Naive thymus-derived CD4-positive, alpha-beta T cell (primary cell): ENCODE measurements at regions not wholly inside any gene's neighbourhood (a gene's known extent, or its start where the extent isn't known, plus 50 kb on each side); places are given as distances from the start of the nearest gene placed in this dataset.

ENCODE experiments used
- ATAC-seq: fragments of 150-1000 bp; cut with Tn5 transposase; 2 replicates; pipeline ENCODE4 v1.10.0; 2021; ENCODE audit warnings: mild to moderate bottlenecking, moderate library complexity
- CTCF ChIA-PET: fragments of 350-600 bp; sonication (Branson Sonifier 250); formaldehyde crosslinking; loops from one replicate; lab custom pipeline; 2021; ENCODE audit warnings: antibody characterized with exemption; lab: Charles Lee
- POLR2A ChIA-PET: fragments of 350-600 bp; sonication (Branson Sonifier 250); formaldehyde crosslinking; loops from one replicate; lab custom pipeline; 2021; ENCODE audit warnings: antibody characterized with exemption, inconsistent platforms; lab: Charles Lee
- DNase-seq, 9 donors: peaks; one replicate each; pipeline versions ENCODE4 v3.0.0 to v3.0.0-alpha.2; 2020 to 2022; ENCODE audit warnings: mixed read lengths in 1 of 9
- H3K27ac ChIP-seq: one replicate; pipeline ENCODE4 v1.7.0; 2013; ENCODE audit warnings: mild to moderate bottlenecking, low read depth, low read length, moderate library complexity
- H3K27me3 ChIP-seq, 2 donors: one replicate each; pipeline ENCODE4 v1.7.0; 2013; ENCODE audit warnings: low read length in 2 of 2, mild to moderate bottlenecking in 2 of 2, moderate library complexity in 2 of 2; ENCODE audit not compliant: control insufficient read depth in 2 of 2, insufficient read depth in 2 of 2
- H3K36me3 ChIP-seq, 3 experiments: 1 replicate in 2 of 3; 2 replicates in 1 of 3; pipeline ENCODE4 v1.7.0; 2013; ENCODE audit warnings: low read length in 3 of 3, mild to moderate bottlenecking in 3 of 3, moderate library complexity in 1 of 3; ENCODE audit not compliant: insufficient read depth in 3 of 3, control insufficient read depth in 2 of 3
- H3K4me1 ChIP-seq, 2 donors: one replicate each; pipeline ENCODE4 v1.7.0; 2013; ENCODE audit warnings: low read length in 2 of 2, mild to moderate bottlenecking in 2 of 2, moderate library complexity in 1 of 2; ENCODE audit not compliant: control insufficient read depth in 2 of 2, insufficient read depth in 2 of 2
- H3K4me3 ChIP-seq: 2 replicates; pipeline ENCODE4 v1.7.0; 2013; ENCODE audit warnings: mild to moderate bottlenecking, low read length
- H3K9me3 ChIP-seq, 3 experiments: 1 replicate in 2 of 3; 2 replicates in 1 of 3; pipeline ENCODE4 v1.7.0; 2013; ENCODE audit warnings: low read length in 3 of 3; ENCODE audit not compliant: control insufficient read depth in 2 of 3
- H3K27ac Mint-ChIP-seq, 9 donors: one replicate each; pipeline ENCODE4 v1.8.0; 2020 to 2022; ENCODE audit warnings: mixed read lengths in 9 of 9, mild to moderate bottlenecking in 8 of 9, moderate library complexity in 5 of 9, inconsistent platforms in 2 of 9
- H3K27me3 Mint-ChIP-seq, 5 donors: one replicate each; pipeline ENCODE4 v1.8.0; 2021 to 2022; ENCODE audit warnings: mixed read lengths in 5 of 5, mild to moderate bottlenecking in 1 of 5
- H3K36me3 Mint-ChIP-seq, 5 donors: one replicate each; pipeline ENCODE4 v1.8.0; 2020 to 2022; ENCODE audit warnings: mixed read lengths in 5 of 5, mild to moderate bottlenecking in 3 of 5, inconsistent platforms in 1 of 5
- H3K4me1 Mint-ChIP-seq, 7 donors: one replicate each; pipeline ENCODE4 v1.8.0; 2020 to 2022; ENCODE audit warnings: mixed read lengths in 7 of 7, mild to moderate bottlenecking in 3 of 7, inconsistent platforms in 1 of 7
- H3K4me3 Mint-ChIP-seq, 10 donors: one replicate each; pipeline ENCODE4 v1.8.0; 2020 to 2022; ENCODE audit warnings: mild to moderate bottlenecking in 10 of 10, mixed read lengths in 10 of 10, moderate library complexity in 6 of 10, inconsistent platforms in 2 of 10
- H3K9me3 Mint-ChIP-seq, 11 donors: one replicate each; pipeline ENCODE4 v1.8.0; 2020 to 2022; ENCODE audit warnings: mixed read lengths in 11 of 11, mild to moderate bottlenecking in 4 of 11, inconsistent platforms in 1 of 11, moderate library complexity in 1 of 11
- intact Hi-C, 2 donors: fragments of 100-400 bp; cut with micrococcal nuclease; formaldehyde crosslinking; loops; one replicate each; pipeline ENCODE4 v1.15.1; 2023

GRCh38 chr7:42677751-42678699, 233.8 kb downstream of the C7orf25 start:
- Histone ChIP-seq H3K27ac (no peak overlapping the region), H3K27me3 (no peaks in the 10 kb centered on the region), H3K36me3 (no peaks in the 10 kb centered on the region), H3K4me3 (no peak overlapping the region), H3K4me1 (no peaks in the 10 kb centered on the region), H3K9me3 (no peaks in the 10 kb centered on the region)
- POLR2A ChIA-PET, result no interaction called here
- intact Hi-C loops, result no loop called here
- ATAC-seq (no peak), DNase-seq (no peak)
- CTCF ChIA-PET, result no interaction called here
- Mint-ChIP-seq H3K9me3 (peaks cover 0 to 13% (median 2%) of the 10 kb centered on the region in 11 donors), H3K27me3 (peaks cover 0 to 12% (median 10%) of the 10 kb centered on the region in 5 donors), H3K36me3 (no peaks in the 10 kb centered on the region), H3K4me3 (no peak overlapping the region), H3K27ac (no peak overlapping the region), H3K4me1 (no peaks in the 10 kb centered on the region)

GRCh38 chr7:42674541-42674940, 237.3 kb downstream of the C7orf25 start:
- ChIA-PET CTCF (no interaction called here), POLR2A (no interaction called here)
- Mint-ChIP-seq H3K4me1 (no peaks in the 10 kb centered on the region), H3K4me3 (no peak overlapping the region), H3K9me3 (peaks cover 0 to 3% (median 0%) of the 10 kb centered on the region in 11 donors), H3K36me3 (no peaks in the 10 kb centered on the region), H3K27ac (no peak overlapping the region), H3K27me3 (peaks cover 0 to 12% (median 10%) of the 10 kb centered on the region in 5 donors)
- DNase-seq, result no peak
- ATAC-seq, result no peak
- Histone ChIP-seq H3K36me3 (no peaks in the 10 kb centered on the region), H3K4me3 (no peak overlapping the region), H3K9me3 (no peaks in the 10 kb centered on the region), H3K27me3 (no peaks in the 10 kb centered on the region), H3K27ac (no peak overlapping the region), H3K4me1 (no peaks in the 10 kb centered on the region)
- intact Hi-C loops, result no loop called here

GRCh38 chr7:42673951-42674350, 237.9 kb downstream of the C7orf25 start:
- Mint-ChIP-seq H3K27me3 (peaks cover 0 to 9% (median 5%) of the 10 kb centered on the region in 5 donors), H3K4me1 (no peaks in the 10 kb centered on the region), H3K36me3 (no peaks in the 10 kb centered on the region), H3K4me3 (no peak overlapping the region), H3K27ac (no peak overlapping the region), H3K9me3 (peaks cover 0 to 2% (median 0%) of the 10 kb centered on the region in 11 donors)
- DNase-seq (no peak), ATAC-seq (no peak)
- Histone ChIP-seq H3K27ac (no peak overlapping the region), H3K4me3 (no peak overlapping the region), H3K36me3 (no peaks in the 10 kb centered on the region), H3K4me1 (no peaks in the 10 kb centered on the region), H3K9me3 (no peaks in the 10 kb centered on the region), H3K27me3 (no peaks in the 10 kb centered on the region)
- POLR2A ChIA-PET, result no interaction called here
- CTCF ChIA-PET, result no interaction called here
- intact Hi-C loops, result no loop called here

- Mint-ChIP-seq H3K27ac (no peak overlapping the region), H3K27me3 (peaks cover 0 to 3% (median 2%) of the 10 kb centered on the region in 5 donors), H3K4me3 (no peak overlapping the region), H3K4me1 (no peaks in the 10 kb centered on the region), H3K9me3 (peaks cover under 1 to 4% (median 2%) of the 10 kb centered on the region in 11 donors), H3K36me3 (peaks cover 0 to 1% (median 0%) of the 10 kb centered on the region in 5 donors)
- no peaks in the 10 kb centered on the region for H3K27me3 ChIP-seq
- ChIA-PET CTCF (no interaction called here), POLR2A (no interaction called here)
- intact Hi-C loops, result no loop called here
- DNase-seq (no peak), ATAC-seq (no peak)
- no peak overlapping the region for H3K27ac ChIP-seq
- peaks cover 0 to under 1% (median 0%) of the 10 kb centered on the region in 3 experiments for H3K9me3 ChIP-seq
- no peaks in the 10 kb centered on the region for H3K4me1 ChIP-seq
- no peak overlapping the region for H3K4me3 ChIP-seq
- no peaks in the 10 kb centered on the region for H3K36me3 ChIP-seq
Measured at GRCh38 chr7:42672339-42672999, 239.4 kb downstream of the C7orf25 start.

- Mint-ChIP-seq H3K36me3 (peaks cover 0 to 9% (median 0%) of the 10 kb centered on the region in 5 donors), H3K27ac (no peak overlapping the region), H3K9me3 (peaks cover 5 to 12% (median 8%) of the 10 kb centered on the region in 11 donors), H3K27me3 (peaks cover 0 to 10% (median 9%) of the 10 kb centered on the region in 5 donors), H3K4me3 (no peak overlapping the region), H3K4me1 (no peaks in the 10 kb centered on the region)
- peaks cover 0 to 7% (median 0%) of the 10 kb centered on the region in 3 experiments for H3K9me3 ChIP-seq
- no peaks in the 10 kb centered on the region for H3K27me3 ChIP-seq
- ChIA-PET CTCF (no interaction called here), POLR2A (no interaction called here)
- H3K36me3 ChIP-seq, result no peaks in the 10 kb centered on the region
- intact Hi-C loops, result no loop called here
- ATAC-seq (no peak), DNase-seq (no peak)
- no peaks in the 10 kb centered on the region for H3K4me1 ChIP-seq
- no peak overlapping the region for H3K4me3 ChIP-seq
- no peak overlapping the region for H3K27ac ChIP-seq
Measured at GRCh38 chr7:42671627-42672026, 240.2 kb downstream of the C7orf25 start.

- ChIA-PET POLR2A (no interaction called here), CTCF (no interaction called here)
- intact Hi-C loops, result no loop called here
- no peaks in the 10 kb centered on the region for H3K27me3 ChIP-seq
- Mint-ChIP-seq H3K4me3 (no peak overlapping the region), H3K9me3 (peaks cover 7 to 31% (median 16%) of the 10 kb centered on the region in 11 donors), H3K36me3 (peaks cover 0 to 9% (median 0%) of the 10 kb centered on the region in 5 donors), H3K4me1 (no peaks in the 10 kb centered on the region), H3K27me3 (peaks cover 0 to 18% (median 10%) of the 10 kb centered on the region in 5 donors), H3K27ac (no peak overlapping the region)
- H3K9me3 ChIP-seq, result peaks cover 0 to 7% (median 0%) of the 10 kb centered on the region in 3 experiments
- no peak overlapping the region for H3K27ac ChIP-seq
- ATAC-seq, result no peak
- DNase-seq, result no peak
- H3K4me1 ChIP-seq, result no peaks in the 10 kb centered on the region
- no peak overlapping the region for H3K4me3 ChIP-seq
- no peaks in the 10 kb centered on the region for H3K36me3 ChIP-seq
Measured at GRCh38 chr7:42666994-42667393, 244.9 kb downstream of the C7orf25 start.
